ENCODE measurements at regions not wholly inside any gene's neighbourhood (a gene's known extent, or its start where the extent isn't known, plus 50 kb on each side); places are given as distances from the start of the nearest gene placed in this dataset.

GRCh38 chr1:232267092-232267836 lies 362.7 kb downstream of the SIPA1L2 start:
- Histone ChIP-seq H2AK9ac (replicated peaks; ENCODE audit: low read depth, low read length, poor library complexity) (no peak overlapping the region), H3K9me3 (ENCODE audit: control insufficient read depth, insufficient read depth, low read length) (no peaks in the 10 kb centered on the region), H2BK5ac (ENCODE audit: low read depth, low read length, poor library complexity, severe bottlenecking) (no peak overlapping the region), H4K8ac (ENCODE audit: low read depth in 2 of 2, low read length in 2 of 2) (no peak overlapping the region), H3K18ac (ENCODE audit: low read depth, low read length) (no peak overlapping the region), H3K4me3 (ENCODE audit: insufficient read depth, low read depth, low read length) (no peak overlapping the region), H2BK120ac (ENCODE audit: low read depth, low read length) (no peak overlapping the region), H3K9me1 (ENCODE audit: insufficient read depth, low read length) (no peaks in the 10 kb centered on the region), H4K91ac (ENCODE audit: insufficient read depth, low read depth, low read length) (no peak overlapping the region), H3K27me3 (ENCODE audit: control insufficient read depth, insufficient read depth, low read length) (peaks cover 2% of the 10 kb centered on the region), H2BK15ac (ENCODE audit: low read depth, low read length) (no peak overlapping the region), H3K79me1 (ENCODE audit: low read depth in 1 of 2, low read length in 2 of 2) (no peaks in the 10 kb centered on the region), H2AFZ (replicated peaks; ENCODE audit: low read length, poor library complexity) (no peak overlapping the region), H2BK20ac (ENCODE audit: low read depth, low read length) (no peak overlapping the region), H3K27ac (ENCODE audit: insufficient read depth, low read length) (no peak overlapping the region), H2AK5ac (ENCODE audit: low read depth, low read length) (no peak overlapping the region), H4K20me1 (ENCODE audit: insufficient read depth, low read length) (no peaks in the 10 kb centered on the region), H3K4ac (ENCODE audit: low read depth, low read length) (no peak overlapping the region), H3K9ac (ENCODE audit: low read depth, low read length) (no peak overlapping the region), H3K56ac (ENCODE audit: extremely low read depth, insufficient read depth, low read length) (no peak overlapping the region), H3K23ac (ENCODE audit: low read depth, low read length) (no peak overlapping the region), H3K14ac (replicated peaks; ENCODE audit: low read depth, low read length) (no peak overlapping the region), H3K36me3 (ENCODE audit: control insufficient read depth, insufficient read depth, low read length) (no peaks in the 10 kb centered on the region), H3K4me2 (ENCODE audit: low read depth, low read length) (no peak overlapping the region), H3K4me1 (ENCODE audit: control insufficient read depth, insufficient read depth, low read length) (no peaks in the 10 kb centered on the region), H4K5ac (ENCODE audit: low read depth, low read length) (no peak overlapping the region)
- intact Hi-C loops (cut with micrococcal nuclease), result no loop called here
- ATAC-seq (ENCODE audit: low read depth) (no peak), DNase-seq (no peak)
- BruUV-seq (replicated peaks), result no TSS peak
- ChIA-PET POLR2A (ENCODE audit: unreplicated experiment) (no interaction called here), CTCF (no interaction called here)
- TF ChIP-seq POLR2A (IDR thresholded peaks at IDR 0.05; ENCODE audit: low read depth, low read length) (no peak), MAZ (IDR thresholded peaks at IDR 0.05; ENCODE audit: borderline replicate concordance, low read depth, low read length) (no peak), NFE2L2 (IDR thresholded peaks at IDR 0.05; ENCODE audit: low read depth, low read length) (no peak), MXI1 (IDR thresholded peaks at IDR 0.05; ENCODE audit: borderline replicate concordance, low read depth, low read length) (no peak), MAFK (IDR thresholded peaks at IDR 0.05; ENCODE audit: low read depth, low read length) (no peak), FOS (IDR thresholded peaks at IDR 0.05; ENCODE audit: low read depth, low read length) (no peak), RFX5 (IDR thresholded peaks at IDR 0.05; ENCODE audit: low read depth, low read length) (no peak), CTCF (conservative IDR thresholded peaks at IDR 0.05; ENCODE audit: low read depth, low read length) (no peak), SMC3 (IDR thresholded peaks at IDR 0.05; ENCODE audit: low read depth, low read length) (no peak), BHLHE40 (IDR thresholded peaks at IDR 0.05; ENCODE audit: low read depth, low read length) (no peak), RCOR1 (IDR thresholded peaks at IDR 0.05; ENCODE audit: insufficient replicate concordance, low read length) (no peak), CHD1 (IDR thresholded peaks at IDR 0.05; ENCODE audit: low read depth, low read length) (no peak), CEBPB (IDR thresholded peaks at IDR 0.05; ENCODE audit: low read depth, low read length) (no peak), USF2 (IDR thresholded peaks at IDR 0.05; ENCODE audit: low read depth, low read length) (no peak), RAD21 (IDR thresholded peaks at IDR 0.05; ENCODE audit: low read length) (no peak), ELK1 (IDR thresholded peaks at IDR 0.05; ENCODE audit: borderline replicate concordance, low read depth, low read length) (no peak)
- in situ Hi-C loops (cut with MboI; ENCODE audit: low sequenced_read_pairs), result no loop called here
- WGBS, 2 experiments (ENCODE audit: extremely low coverage in 2 of 2, insufficient read length in 1 of 2), result no CpG with 5 or more reads among the region's 5 CpGs
- dilution Hi-C loops (cut with HindIII; ENCODE audit: low sequenced_read_pairs, unreplicated experiment), result no loop called here

All from IMR-90 (cell line).